Chondrocyte (in vitro differentiated cells): ENCODE measurements at regions not wholly inside any gene's neighbourhood (a gene's known extent, or its start where the extent isn't known, plus 50 kb on each side); places are given as distances from the start of the nearest gene placed in this dataset.

Experiments
- DNase-seq: peaks from one replicate; pipeline ENCODE4 v3.0.0; 2021; ENCODE audit warnings: mixed read lengths, low spot score
- H3K27ac Mint-ChIP-seq: one replicate; pipeline ENCODE4 v1.8.0; 2021; ENCODE audit warnings: mild to moderate bottlenecking, moderate library complexity, mixed read lengths; ENCODE audit not compliant: unreplicated experiment
- H3K27me3 Mint-ChIP-seq: 2 replicates; pipeline ENCODE4 v1.8.0; 2021; ENCODE audit warnings: low read depth, mixed read lengths
- H3K36me3 Mint-ChIP-seq: 2 replicates; pipeline ENCODE4 v1.8.0; 2021; ENCODE audit warnings: low read depth, mixed read lengths
- H3K4me1 Mint-ChIP-seq: 2 replicates; pipeline ENCODE4 v1.8.0; 2021; ENCODE audit warnings: low read depth, mild to moderate bottlenecking, mixed read lengths
- H3K4me3 Mint-ChIP-seq: one replicate; pipeline ENCODE4 v1.8.0; 2021; ENCODE audit warnings: mild to moderate bottlenecking, moderate library complexity, mixed read lengths; ENCODE audit not compliant: unreplicated experiment
- H3K9me3 Mint-ChIP-seq: 2 replicates; pipeline ENCODE4 v1.8.0; 2021; ENCODE audit warnings: low read depth, mixed read lengths
- CTCF ChIP-seq: fragments of 200-600 bp; sonication (generic); IDR thresholded peaks from 2 replicates; pipeline ENCODE4 v1.5.0; 2021; ENCODE audit warnings: antibody characterized with exemption, mild to moderate bottlenecking, moderate library complexity

DNA sequence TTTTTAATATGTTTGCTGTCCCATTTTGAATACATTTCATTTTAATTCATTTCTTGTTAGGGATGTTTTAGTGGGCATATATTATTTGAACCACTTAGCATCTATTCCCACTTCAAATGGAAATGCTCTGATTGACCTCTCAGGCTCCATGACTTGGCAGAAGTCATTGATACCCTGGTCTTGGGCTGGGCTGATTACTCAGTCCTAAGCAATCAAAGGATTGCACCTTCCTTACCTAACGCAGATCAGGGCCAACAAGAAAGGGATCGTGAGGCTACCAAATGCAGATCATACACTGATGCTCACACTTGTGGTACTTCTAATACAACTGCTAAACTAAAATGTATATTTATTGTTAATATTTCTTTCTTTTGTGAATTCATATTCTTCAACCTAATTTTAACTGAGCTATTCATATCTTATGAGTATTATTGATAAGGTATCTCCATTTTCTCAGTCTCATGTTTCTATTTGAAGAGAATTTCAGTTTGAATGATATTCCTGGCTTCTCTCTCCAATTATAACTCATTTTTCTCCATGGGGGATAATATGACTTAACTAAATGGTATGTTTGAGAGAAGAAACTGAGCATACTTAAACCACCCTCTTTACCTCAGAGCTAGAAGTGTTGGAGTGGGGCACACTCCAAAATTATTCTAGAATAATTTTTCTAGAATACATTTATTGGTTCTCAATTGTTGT lies 615.5 kb upstream of the ADAMTS5 start:
- Mint-ChIP-seq H3K4me1 (peaks cover 7% of the 10 kb centered on the region), H3K36me3 (no peaks in the 10 kb centered on the region), H3K4me3 (no peak overlapping the region), H3K9me3 (peaks cover 6% of the 10 kb centered on the region), H3K27ac (no peak overlapping the region), H3K27me3 (no peaks in the 10 kb centered on the region)
- TF ChIP-seq CTCF = no peak
- no peak for DNase-seq

DNA sequence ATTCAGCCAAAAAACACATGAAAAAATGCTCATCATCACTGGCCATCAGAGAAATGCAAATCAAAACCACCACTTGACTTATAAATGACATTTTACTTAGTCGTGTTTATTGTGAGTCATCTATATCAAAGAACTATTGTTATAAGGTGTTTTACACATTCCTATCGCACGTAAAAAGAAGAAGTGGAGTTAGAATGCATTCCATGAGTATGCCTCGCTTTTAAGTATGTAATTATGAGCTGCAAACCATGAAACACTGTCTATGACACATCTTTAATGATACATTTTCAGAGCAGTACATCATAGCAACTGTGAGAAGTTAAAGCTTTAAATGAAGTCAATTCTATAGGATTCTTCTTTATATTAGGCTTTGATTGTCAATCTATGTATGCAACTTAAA lies 614.3 kb upstream of the ADAMTS5 start:
- no peak for TF ChIP-seq CTCF
- no peak for DNase-seq
- no peak overlapping the region for H3K27ac Mint-ChIP-seq
- H3K4me3 Mint-ChIP-seq = no peak overlapping the region
- H3K36me3 Mint-ChIP-seq = no peaks in the 10 kb centered on the region
- no peaks in the 10 kb centered on the region for H3K27me3 Mint-ChIP-seq
- peaks cover 6% of the 10 kb centered on the region for H3K9me3 Mint-ChIP-seq
- H3K4me1 Mint-ChIP-seq = peaks cover 7% of the 10 kb centered on the region

- no peak overlapping the region for H3K27ac Mint-ChIP-seq
- H3K36me3 Mint-ChIP-seq = no peaks in the 10 kb centered on the region
- no peak overlapping the region for H3K4me3 Mint-ChIP-seq
- H3K27me3 Mint-ChIP-seq = no peaks in the 10 kb centered on the region
- no peak for DNase-seq
- no peak for TF ChIP-seq CTCF
- peaks cover 6% of the 10 kb centered on the region for H3K9me3 Mint-ChIP-seq
- peaks cover 7% of the 10 kb centered on the region for H3K4me1 Mint-ChIP-seq
Measured at GRCh38 chr21:27580276-27580675, 613.4 kb upstream of the ADAMTS5 start.

GRCh38 chr21:27578741-27579265 lies 611.9 kb upstream of the ADAMTS5 start:
- H3K9me3 Mint-ChIP-seq = peaks cover 5% of the 10 kb centered on the region
- TF ChIP-seq CTCF = no peak
- H3K36me3 Mint-ChIP-seq = no peaks in the 10 kb centered on the region
- peaks cover 7% of the 10 kb centered on the region for H3K4me1 Mint-ChIP-seq
- H3K4me3 Mint-ChIP-seq = no peak overlapping the region
- no peak for DNase-seq
- no peak overlapping the region for H3K27ac Mint-ChIP-seq
- no peaks in the 10 kb centered on the region for H3K27me3 Mint-ChIP-seq

- Mint-ChIP-seq H3K27me3 (no peaks in the 10 kb centered on the region), H3K9me3 (peaks cover 9% of the 10 kb centered on the region), H3K4me3 (no peak overlapping the region), H3K36me3 (no peaks in the 10 kb centered on the region), H3K27ac (peak overlapping the region; percentile 89), H3K4me1 (peaks cover 43% of the 10 kb centered on the region)
- DNase-seq = no peak
- TF ChIP-seq CTCF = no peak
Measured at GRCh38 chr21:27572696-27573095, 605.8 kb upstream of the ADAMTS5 start.
